ENCODE measurements at regions not wholly inside any gene's neighbourhood (a gene's known extent, or its start where the extent isn't known, plus 50 kb on each side); places are given as distances from the start of the nearest gene placed in this dataset.
"Not testable (repeated sequence)": the region's sequence is repeated elsewhere in the genome, so short reads cannot be mapped to it uniquely, and the experiment has no call there.

DNA sequence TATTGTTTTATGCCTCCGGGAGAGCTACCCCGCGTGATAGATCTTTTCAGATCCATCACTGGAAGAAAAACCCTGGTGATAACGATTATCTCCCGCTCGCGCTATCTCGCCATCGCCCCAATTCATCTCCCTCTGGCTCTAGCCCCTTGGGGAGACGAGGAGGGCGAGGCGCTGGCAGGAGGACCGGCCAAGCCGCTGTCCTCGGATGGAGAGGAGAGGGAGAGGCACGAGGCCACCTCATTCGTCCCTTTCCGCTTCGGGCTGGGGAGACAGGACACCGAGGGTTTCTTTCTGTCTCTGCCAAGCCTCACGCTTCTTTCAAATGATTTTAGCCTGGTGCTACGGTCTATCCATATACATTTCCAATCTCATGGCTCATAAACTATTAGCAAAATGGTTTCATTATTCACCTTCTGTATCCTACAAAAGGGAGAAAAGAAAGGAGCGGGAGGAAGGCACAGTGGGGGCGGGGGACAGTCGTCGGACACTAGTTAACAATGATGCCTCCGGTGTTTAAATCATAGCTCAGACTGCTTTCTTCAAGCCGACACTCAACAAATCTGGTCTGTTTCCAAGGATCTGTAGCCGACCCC, 415.0 kb upstream of the ESRRG start:
- DNase-seq (ENCODE audit: low read depth, low spot score): peak; percentile 15

DNA sequence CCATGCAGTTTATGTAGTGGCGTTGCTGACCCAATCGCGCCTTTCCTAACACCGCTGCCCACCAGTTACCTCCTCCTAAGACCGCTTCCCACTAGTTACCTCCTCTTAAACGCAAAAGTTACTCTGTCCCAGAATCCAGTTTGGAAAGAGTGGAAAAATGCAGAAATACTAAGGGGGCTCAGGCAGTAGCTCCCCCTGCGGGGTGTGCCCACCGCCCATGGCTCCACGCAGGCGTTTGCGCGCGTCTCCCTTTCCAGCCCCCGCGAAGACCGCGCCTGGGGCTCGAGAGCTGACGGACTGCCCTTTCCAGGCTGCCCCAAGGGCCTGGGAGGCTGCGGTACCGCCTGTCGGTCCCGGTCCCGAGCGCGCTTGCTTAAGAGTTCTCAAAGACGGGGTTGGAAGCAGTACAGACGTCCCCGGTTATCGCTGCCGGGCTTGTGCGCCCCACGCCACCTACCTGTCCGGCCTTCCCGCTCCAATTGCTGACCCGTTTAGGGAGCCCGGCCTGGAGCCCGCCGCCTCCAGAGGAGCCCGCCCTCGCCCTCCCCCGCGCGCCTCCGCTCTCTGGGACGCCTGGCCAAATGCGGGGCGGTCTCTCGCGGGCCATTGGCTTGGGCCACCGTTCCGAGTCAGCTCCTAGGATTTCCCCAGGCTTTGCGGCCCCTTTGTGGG, 414.1 kb upstream of the ESRRG start:
- DNase-seq (ENCODE audit: low read depth, low spot score): peak; percentile 20

DNA sequence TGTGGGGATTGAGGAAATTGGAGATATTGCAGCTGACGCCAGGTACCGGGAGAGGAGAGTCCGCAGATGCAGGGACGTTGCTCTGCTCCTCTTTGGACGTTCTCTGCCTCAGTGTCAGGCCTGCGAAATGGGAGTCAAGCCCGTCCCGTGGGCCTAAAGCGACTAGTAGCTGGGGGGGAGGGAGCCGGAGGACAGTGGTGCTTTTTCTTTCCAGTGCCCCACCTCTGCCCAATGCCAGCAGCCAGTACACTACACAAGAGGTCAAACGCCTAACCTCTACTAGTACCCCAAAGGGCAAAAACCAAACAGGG, 413.6 kb upstream of the ESRRG start:
- DNase-seq (ENCODE audit: low read depth, low spot score): no peak

DNA sequence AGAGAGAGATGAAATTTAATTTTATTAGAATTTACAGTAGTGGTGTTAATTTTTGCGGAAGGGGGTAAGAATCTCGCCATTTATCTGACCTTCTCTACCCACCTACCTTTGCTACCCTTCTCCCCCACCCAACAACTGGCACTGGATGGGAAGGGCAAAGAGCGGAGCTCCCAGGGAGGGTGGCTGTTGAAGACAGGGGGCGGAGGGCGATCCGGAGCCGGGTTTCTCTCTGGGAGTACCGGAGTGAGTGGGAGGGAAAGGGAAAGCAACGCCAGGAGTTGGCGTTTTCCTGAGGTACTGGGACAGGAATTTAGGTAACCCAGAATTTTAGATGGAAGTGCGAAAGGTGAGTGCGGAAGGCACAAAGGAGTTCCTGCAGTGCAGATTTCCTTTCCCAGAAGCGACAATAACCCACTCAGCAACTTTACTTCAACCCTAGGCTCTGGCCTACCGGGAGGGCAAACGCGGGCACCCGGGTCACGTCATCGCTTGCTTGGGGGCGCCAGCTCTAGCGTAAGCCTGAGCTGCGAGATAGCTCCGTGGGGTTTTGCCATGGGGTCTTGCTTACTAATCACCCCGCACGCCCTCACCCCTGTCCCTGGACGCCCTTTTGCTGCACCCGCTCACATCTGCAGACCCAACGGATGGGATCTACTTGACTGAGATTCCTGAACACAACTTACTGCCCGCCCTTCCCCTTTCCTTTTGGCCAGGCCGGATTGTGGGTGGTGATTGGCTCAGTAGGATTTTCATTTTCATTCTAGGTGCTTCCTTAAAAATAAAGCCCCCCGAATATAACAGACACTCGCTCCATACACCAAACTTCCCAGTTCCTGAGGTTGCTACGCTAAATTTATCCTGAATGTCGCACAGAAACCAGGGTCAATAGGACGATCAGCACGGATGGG, 413.0 kb upstream of the ESRRG start:
- no peak for DNase-seq (ENCODE audit: low read depth, low spot score)

DNA sequence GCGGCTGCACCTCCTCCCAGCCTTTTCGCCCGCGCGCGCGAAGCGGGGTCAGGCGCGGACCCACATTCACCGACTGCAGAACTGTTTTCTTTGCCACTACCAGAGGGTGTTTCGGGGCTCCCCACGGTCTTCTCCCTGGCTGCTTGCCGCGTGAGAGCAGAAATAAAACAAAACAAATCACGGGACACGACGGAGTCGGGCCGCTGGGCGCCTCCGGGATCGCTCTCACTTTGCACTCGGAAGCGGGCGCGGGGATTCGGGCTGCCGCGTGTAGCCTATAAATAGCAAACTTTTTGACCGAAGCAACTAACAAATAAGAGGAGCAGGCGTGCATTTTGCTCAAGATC, 412.3 kb upstream of the ESRRG start:
- DNase-seq (ENCODE audit: low read depth, low spot score): no peak

DNA sequence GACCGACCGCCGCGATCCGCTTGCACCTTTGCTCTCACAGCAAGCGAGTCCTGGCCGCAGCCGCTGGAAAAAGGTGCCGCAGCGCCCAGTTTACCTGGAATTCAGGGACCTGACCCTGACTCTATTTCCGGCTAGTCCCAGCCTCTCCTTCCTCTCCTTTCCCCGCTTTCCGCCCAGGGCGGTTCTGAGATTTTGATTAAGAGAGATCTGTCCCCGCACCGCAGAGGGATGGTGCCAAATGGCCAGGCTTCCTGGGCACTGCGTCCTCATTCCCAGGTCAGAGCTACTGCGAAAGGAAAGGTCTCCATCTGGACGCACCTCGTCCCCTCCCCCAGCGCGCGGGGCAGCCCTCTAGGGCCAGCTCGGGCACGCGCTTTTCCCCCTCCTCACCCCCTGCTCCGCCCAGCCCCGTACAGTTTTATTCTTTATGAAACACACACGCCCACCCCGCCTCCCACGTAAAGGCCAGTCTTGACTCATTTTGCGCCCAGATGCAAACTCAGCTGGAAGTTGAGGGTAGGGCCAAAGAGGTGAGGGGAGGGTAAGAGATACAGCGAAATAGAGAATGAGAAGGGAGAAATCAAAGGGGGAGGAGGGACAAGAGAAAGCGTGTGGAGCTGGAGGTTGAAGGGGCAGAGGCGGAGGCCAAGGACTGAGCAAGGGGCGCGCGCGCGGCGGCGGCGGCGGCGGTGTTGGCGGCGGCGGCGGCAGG, 411.8 kb upstream of the ESRRG start:
- peak; percentile 60 for DNase-seq (ENCODE audit: low read depth, low spot score)

DNA sequence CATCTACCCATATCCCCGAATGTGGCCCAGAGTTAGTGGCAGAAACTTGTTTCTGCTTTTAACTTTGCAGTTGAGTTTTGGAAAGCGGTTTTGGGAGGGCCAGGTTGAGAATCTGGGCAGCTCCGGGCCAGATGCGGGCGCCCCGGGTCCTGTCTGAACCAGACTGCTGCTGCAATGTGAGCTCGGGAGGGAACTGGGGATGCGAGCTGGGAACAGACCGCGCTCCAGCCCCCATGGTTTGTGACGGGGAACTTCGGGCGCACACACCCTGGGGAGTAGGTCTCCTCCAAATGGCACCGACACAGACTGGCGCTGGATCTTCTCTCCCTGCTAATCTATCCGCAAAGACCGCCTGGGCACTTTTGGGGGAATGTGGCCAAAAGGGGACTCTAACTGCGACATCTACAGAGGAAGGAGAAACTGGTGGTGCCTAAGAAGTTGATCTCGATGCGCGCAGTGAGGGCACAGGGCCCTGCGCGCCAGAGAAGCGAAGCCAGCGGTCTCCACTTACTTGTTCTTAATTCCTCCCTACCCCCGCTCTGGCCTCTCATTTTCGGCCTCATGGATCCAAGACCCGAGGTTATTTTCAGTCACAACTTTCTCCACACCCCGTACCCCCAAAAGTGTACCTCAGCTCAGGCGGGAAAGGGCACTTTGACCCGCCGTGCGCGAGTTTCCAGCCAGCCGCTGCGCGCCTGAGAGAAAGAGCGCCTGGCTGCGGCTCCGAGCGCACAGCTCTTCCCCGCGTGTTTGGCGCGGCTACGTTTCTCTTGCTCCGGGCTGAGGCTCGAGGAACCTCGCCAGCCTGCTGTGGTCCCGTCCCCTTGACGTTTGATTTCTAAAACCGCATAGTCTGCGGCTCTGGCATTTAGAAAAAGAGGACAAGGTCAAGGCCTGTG, 411.0 kb upstream of the ESRRG start:
- peak; percentile 75 for DNase-seq (ENCODE audit: low read depth, low spot score)

DNA sequence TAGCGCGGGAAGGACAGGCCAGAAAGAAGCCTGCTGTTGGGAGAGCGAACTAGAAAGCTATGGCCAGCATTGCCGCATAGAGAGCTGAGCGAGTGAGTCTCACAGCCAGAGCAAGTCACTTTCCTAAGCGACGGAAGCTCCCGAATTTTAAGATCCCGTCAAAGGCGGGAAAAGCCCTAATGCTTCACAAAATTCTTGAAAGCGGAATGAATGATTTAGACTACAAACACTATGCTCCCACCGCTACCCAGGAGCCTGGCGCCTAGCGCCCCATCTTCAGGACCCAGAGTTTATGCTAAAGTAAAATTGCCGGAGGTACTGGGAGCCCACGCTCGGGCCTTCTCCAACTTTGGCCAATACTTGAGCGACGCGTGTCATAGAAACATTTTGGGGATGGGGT, 409.9 kb upstream of the ESRRG start:
- no peak for DNase-seq (ENCODE audit: low read depth, low spot score)

DNA sequence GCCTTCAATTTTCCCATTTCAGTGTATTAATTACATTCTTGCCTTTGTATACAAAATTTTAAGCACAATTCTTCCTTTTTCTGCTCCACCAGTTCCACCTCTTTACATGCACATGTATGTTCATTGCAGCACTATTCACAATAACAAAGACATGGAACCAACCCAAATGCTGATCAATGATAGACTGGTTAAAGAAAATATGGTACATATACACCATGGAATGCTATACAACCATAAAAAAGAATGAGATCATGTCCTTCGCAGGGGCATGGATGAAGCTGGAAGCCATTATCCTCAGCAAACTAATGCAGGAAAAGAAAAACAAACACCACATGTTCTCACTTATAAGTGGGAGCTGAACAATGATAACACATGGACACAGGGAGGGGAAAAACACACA, 400.1 kb upstream of the ESRRG start:
- not testable (repeated sequence) for DNase-seq (ENCODE audit: low read depth, low spot score)

DNA sequence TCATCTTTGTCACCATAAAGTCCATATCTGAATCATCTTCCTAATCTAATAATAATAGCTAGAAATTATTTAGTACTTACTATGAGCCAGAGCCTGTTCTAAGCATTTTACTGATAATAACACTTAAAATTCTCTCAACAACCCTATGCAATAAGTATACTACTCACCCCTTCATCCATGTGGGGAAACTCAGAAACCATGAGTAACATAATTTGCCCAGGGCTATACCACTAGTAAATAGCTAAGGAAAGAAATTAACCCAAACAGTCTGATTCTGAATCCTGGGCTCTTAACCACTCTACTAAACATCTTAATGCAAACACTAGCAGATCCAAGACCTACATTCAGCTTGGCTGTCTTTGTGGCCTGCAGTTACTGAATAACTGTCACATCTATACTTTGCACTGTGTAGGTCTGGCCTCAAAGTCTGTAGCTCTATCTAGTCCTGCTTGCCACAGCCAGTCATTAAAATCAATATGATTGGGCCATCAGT, 394.8 kb upstream of the ESRRG start:
- DNase-seq (ENCODE audit: low read depth, low spot score): no peak

DNA sequence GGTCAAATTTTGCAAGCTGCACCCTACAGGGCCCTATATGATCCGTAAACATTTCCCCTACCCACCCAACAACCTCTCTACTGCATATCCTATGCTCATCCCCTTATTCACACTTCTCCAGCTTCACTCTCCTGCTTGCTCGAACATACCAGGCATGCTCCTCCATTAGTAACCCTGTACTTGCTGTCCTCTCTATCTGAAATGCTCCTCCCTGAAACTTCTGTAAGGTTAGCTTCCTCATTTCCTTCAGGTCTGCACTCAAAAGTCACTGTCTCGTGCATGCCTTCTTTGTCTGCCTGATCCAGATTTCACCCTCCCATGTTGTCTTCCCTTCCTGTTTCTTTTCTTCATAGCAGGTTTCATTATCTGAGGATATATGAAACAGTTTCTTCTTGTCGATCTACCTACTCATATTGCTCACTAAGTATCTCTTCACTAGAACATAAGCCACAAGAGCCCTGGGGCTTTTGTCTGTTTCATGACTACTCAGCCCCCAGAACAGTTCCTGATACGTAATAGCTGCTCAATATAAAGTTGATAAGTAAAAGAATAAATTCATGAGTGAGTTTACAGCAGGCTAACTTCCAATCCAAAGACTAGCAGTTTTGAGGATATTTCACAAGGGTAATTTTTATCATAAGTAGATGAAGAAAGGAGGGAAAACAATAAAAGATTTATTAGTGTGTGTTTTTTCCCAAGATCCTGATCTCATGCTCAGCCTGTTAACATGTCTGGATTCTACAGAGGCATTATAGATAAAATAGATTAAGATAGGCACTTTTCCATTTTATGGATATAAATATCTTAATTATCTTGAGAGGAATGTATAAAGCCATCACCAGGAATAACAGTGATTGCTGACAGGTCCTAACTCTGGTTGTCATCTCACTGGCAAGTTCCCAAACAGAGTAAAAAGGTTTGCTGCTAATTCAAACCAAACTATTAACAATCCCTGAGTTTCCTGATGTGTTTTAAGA, 392.5 kb upstream of the ESRRG start:
- no peak for DNase-seq (ENCODE audit: low read depth, low spot score)

DNA sequence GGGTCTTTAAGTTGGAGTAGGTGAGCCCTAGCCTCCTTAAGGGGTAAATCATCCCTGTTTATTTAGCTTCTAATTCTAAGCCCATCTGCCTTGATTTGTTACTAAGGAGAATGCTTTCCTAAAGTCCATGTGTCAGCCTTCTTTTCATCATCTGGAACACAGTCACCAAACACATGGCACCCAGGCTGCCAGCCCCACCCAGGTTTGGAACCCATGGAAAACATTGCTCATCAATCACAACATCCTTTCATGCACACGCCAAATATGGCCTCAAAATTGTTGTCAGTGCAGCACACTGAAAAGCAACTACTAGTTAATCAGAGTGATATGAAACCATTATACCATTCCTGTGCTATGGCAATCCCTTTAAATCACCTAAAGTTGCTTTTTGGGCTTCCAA, 386.7 kb upstream of the ESRRG start:
- DNase-seq (ENCODE audit: low read depth, low spot score): no peak

DNA sequence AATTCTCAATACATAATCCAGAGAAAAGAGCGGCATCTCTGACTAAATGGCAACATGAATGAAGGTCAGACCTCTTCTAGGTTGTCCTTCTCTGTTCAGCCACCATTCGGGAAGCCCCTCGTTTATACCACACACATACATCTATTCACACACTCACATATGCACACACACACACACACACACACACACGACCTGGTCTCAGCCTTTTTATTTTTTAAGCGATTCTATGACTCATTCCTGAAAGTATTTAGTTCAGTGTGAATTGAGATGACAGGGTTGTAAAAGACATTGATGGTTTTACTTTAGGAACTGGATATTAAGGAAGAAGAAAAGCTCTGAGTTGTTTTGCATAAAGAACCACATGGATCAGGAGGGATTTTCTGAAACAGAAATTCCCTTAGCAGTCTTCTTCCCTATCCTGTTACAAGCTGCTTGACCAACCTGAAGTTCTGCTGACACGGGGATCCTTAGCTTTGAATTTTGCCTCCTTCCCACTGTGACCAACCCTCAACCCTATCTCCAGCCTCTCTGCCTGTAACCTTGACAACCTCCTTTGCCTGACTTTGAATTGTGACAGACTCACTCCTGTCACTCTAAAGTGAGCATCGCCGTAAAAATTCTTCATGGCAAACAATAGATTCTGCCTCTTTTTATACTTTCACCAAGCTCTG, 383.1 kb upstream of the ESRRG start:
- DNase-seq (ENCODE audit: low read depth, low spot score): peak; percentile 63

DNA sequence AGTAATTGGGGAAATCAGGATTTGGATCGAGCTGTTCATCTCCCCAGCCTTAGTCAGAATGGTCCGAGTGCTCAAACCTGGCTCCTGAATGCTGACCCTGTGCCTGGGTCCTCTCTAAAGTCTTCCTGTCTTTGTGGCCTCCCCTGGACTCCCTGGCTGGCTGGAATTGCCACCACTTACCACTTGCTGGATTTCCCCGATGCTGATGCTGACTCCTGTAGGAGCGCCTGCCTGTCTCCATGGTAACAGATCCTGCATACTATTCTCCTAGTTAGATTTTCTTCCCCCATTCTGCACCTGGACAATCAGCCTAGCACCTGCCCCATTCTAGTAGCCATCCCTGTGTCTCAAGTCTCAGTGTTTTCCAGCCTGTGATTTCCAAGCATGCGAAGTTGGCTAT, 382.2 kb upstream of the ESRRG start:
- no peak for DNase-seq (ENCODE audit: low read depth, low spot score)

DNA sequence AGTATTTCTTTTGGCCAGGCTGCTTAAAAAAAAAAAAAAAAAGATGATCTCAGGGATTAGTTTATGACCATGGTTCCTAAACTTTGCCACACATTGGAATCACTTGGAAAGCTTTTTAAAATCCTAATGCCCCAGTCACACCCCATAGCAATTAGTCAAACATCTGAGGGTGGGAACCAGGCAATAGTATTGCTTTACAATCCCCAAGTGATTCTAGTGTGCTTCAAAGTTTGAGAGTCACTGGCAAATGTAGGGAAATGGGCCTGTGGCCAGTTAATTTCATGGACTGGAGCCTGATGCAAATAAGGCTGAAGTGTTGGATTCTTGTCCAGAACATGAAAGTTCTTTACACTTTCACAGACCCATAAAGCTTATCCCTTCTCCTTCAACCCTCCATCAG, 374.6 kb upstream of the ESRRG start:
- DNase-seq (ENCODE audit: low read depth, low spot score): no peak

DNA sequence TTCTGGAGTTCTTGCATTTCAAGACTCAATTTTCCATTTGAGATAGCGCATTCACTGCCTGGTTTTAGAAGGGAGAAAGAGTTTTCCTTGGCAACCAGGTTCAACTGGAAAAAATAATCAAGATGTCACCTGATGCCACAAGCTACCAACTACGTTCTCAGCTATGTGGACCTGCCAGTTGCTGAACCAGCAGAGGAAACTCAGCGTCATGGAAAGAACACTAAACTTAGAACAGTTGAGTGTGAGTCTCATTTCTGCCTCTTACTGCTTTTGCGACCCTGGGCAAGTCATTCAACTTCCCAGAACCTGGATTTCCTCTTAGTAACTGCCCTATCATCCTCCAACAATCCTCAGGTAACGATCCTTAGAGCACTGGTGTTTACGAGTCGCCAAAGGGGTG, 373.0 kb upstream of the ESRRG start:
- no peak for DNase-seq (ENCODE audit: low read depth, low spot score)

DNA sequence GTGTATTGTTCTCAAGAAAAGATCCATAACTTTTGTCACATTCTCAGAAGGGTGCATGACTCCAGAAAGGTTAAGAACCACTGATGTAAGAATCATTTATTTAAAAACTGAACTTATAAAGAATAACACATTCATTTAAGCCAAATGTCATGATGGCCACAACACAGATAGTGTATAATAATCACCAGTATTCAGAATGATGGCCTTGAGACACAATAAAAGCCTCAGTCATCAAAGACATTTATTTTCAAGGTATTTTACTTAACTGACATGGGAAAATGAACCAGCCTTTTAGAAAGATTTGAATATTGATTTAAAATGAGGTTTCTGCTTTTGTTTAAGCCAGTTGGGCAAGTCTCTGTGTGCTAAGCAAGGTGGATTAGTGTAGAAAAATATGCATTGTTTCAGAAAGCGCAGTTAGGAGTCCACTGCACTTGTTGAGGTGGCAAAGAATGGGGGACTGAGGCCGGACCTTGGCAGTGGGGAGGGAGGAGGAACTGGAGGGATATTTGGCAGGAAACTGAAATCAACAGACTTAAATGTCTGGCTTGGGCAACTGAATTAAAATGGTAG, 371.9 kb upstream of the ESRRG start:
- no peak for DNase-seq (ENCODE audit: low read depth, low spot score)

DNA sequence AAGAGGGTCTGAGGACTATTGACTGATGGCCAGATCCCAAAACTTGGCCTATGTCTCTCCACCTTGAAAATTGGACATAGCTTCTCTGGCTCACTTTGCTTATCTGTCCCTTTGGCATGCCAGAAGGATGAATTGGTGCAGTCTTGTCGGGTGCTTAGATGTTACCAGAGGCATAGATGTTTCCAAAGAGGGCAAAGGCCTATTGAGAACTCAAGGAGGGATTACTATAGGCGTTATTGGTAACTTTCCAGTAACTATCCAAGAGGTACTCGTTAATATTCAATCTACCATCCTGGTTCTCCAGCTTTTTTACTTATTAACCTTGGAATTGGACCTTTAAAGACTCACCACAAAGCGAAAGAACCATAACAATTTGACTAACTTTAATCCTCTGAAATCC, 368.3 kb upstream of the ESRRG start:
- DNase-seq (ENCODE audit: low read depth, low spot score): no peak
